PFSK-1 (cell line): ENCODE measurements at regions not wholly inside any gene's neighbourhood (a gene's known extent, or its start where the extent isn't known, plus 50 kb on each side); places are given as distances from the start of the nearest gene placed in this dataset.

Experiments used
- POLR2AphosphoS5 ChIP-seq: IDR thresholded peaks from 2 replicates; pipeline ENCODE4 v1.6.1; 2012; ENCODE audit warnings: low read depth, mild to moderate bottlenecking, control low read depth, low read length, moderate library complexity
- TAF1 ChIP-seq: IDR thresholded peaks from 2 replicates; pipeline ENCODE4 v1.6.1; 2012; ENCODE audit warnings: low read length, control low read depth, borderline replicate concordance; ENCODE audit not compliant: insufficient read depth

DNA sequence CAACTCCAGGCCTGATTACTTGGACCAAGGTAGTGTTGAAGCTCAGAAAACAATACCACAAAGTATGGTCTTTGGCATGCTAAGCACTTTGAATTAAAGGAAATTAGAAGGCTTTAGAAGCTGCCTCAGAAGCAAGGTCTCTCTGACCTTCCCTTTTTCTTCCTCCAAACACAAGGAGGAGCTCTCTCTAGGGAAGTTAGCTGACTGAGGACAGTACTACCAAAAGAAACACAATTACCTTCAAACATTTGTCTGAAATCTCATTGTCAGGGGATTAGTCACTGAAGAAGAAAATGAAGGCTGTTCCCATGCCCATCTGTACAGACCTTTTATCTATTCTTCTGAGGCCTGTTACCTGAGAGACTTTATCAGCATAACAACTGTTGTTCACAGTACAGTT, 279.3 kb downstream of the CDH20 start:
- TF ChIP-seq POLR2AphosphoS5 = no peak
- no peak for TF ChIP-seq TAF1
